Caco-2 (cell line): ENCODE measurements at regions not wholly inside any gene's neighbourhood (a gene's known extent, or its start where the extent isn't known, plus 50 kb on each side); places are given as distances from the start of the nearest gene placed in this dataset.

Experiments
- BruUV-seq: library from RNA; stranded (reverse); fragments of 400-500 nt; replicated peaks from 2 replicates; lab custom pipeline; 2021; lab: Mats Ljungman, UMichigan
- CTCF ChIA-PET: fragments of 300-600 bp; sonication (Branson Sonifier 250); formaldehyde crosslinking; loops from one replicate; lab custom pipeline; 2022; ENCODE audit warnings: antibody characterized with exemption; lab: Charles Lee
- POLR2A ChIA-PET: fragments of 300-600 bp; sonication (Branson Sonifier 250); formaldehyde crosslinking; loops from one replicate; lab custom pipeline; 2022; ENCODE audit warnings: antibody characterized with exemption; lab: Charles Lee
- DNase-seq, 2 experiments: peaks; one replicate each; pipeline versions ENCODE4 v3.0.0 to v3.0.0-alpha.2; 2020 to 2022
- H3K27me3 ChIP-seq: replicated peaks from 2 replicates; pipeline ENCODE4 v1.6.0; 2011; ENCODE audit warnings: low read length; ENCODE audit not compliant: control insufficient read depth, insufficient read depth
- H3K36me3 ChIP-seq: 2 replicates; pipeline ENCODE4 v1.5.1; 2011; ENCODE audit warnings: low read length; ENCODE audit not compliant: control insufficient read depth, insufficient read depth
- H3K4me1 ChIP-seq: fragments of 250-450 bp; sonication (Bioruptor Pico); 2 replicates; pipeline ENCODE4 v1.5.1; 2020; ENCODE audit warnings: mild to moderate bottlenecking
- H3K4me3 ChIP-seq: 2 replicates; pipeline ENCODE4 v1.5.1; 2011; ENCODE audit warnings: low read depth, mild to moderate bottlenecking, control low read depth, low read length
- H3K9me3 ChIP-seq: fragments of 250-450 bp; sonication (Bioruptor Pico); 2 replicates; pipeline ENCODE4 v1.5.1; 2020; ENCODE audit warnings: mild to moderate bottlenecking, moderate library complexity
- H3K27ac Mint-ChIP-seq: one replicate; pipeline ENCODE4 v1.8.0; 2022; ENCODE audit warnings: mixed read lengths; ENCODE audit not compliant: unreplicated experiment
- H3K27me3 Mint-ChIP-seq: one replicate; pipeline ENCODE4 v1.8.0; 2022; ENCODE audit warnings: mixed read lengths; ENCODE audit not compliant: insufficient read depth, unreplicated experiment
- H3K36me3 Mint-ChIP-seq: one replicate; pipeline ENCODE4 v1.8.0; 2022; ENCODE audit warnings: mild to moderate bottlenecking, mixed read lengths; ENCODE audit not compliant: insufficient read depth, unreplicated experiment
- H3K4me1 Mint-ChIP-seq: one replicate; pipeline ENCODE4 v1.8.0; 2022; ENCODE audit warnings: low read depth, mixed read lengths; ENCODE audit not compliant: unreplicated experiment
- H3K4me3 Mint-ChIP-seq: one replicate; pipeline ENCODE4 v1.8.0; 2022; ENCODE audit warnings: mild to moderate bottlenecking, moderate library complexity, mixed read lengths; ENCODE audit not compliant: unreplicated experiment
- H3K9me3 Mint-ChIP-seq: one replicate; pipeline ENCODE4 v1.8.0; 2022; ENCODE audit warnings: mixed read lengths; ENCODE audit not compliant: unreplicated experiment
- CTCF ChIP-seq, 2 experiments: fragments of 200-600 bp in 1 of 2; IDR thresholded peaks; 1 replicate in 1 of 2; 2 replicates in 1 of 2; pipeline versions ENCODE4 v1.5.1 to v1.8.0; 2011 to 2022; ENCODE audit warnings: antibody characterized with exemption in 1 of 2, control low read depth in 1 of 2, inconsistent platforms in 1 of 2, low read depth in 1 of 2, low read length in 1 of 2, mild to moderate bottlenecking in 1 of 2, moderate library complexity in 1 of 2; ENCODE audit not compliant: insufficient read depth in 1 of 2, severe bottlenecking in 1 of 2, unreplicated experiment in 1 of 2
- intact Hi-C: fragments of 100-400 bp; cut with micrococcal nuclease; formaldehyde crosslinking; loops from one replicate; pipeline ENCODE4 v1.10.0; 2022; ENCODE audit not compliant: unreplicated experiment

- no peak overlapping the region for H3K4me3 ChIP-seq
- Mint-ChIP-seq H3K4me3 (no peak overlapping the region), H3K36me3 (no peaks in the 10 kb centered on the region), H3K9me3 (no peaks in the 10 kb centered on the region), H3K27me3 (no peaks in the 10 kb centered on the region), H3K4me1 (peaks cover 34% of the 10 kb centered on the region), H3K27ac (peak overlapping the region; percentile 64)
- no TSS peak for BruUV-seq
- H3K27me3 ChIP-seq = no peaks in the 10 kb centered on the region
- H3K9me3 ChIP-seq = no peaks in the 10 kb centered on the region
- TF ChIP-seq CTCF (IDR thresholded peaks at IDR 0.05; ENCODE audit: insufficient read depth in 1 of 2, low read depth in 1 of 2, low read length in 1 of 2, severe bottlenecking in 1 of 2, unreplicated experiment in 1 of 2) = no peak
- intact Hi-C loops = loop anchor here (2.0 to 10.0 kb wide), 3 partner anchors 19 to 183 kb away; no protein-coding TSS in a partner anchor
- no peaks in the 10 kb centered on the region for H3K36me3 ChIP-seq
- peak in 1 of 2 experiments; percentile 24 for DNase-seq
- ChIA-PET CTCF (no interaction called here), POLR2A (interaction anchor here (0.7 kb wide), 1 partner anchor 382 kb away, joined by 4 read pairs; no protein-coding TSS in a partner anchor)
- peaks cover 43% of the 10 kb centered on the region for H3K4me1 ChIP-seq
Observed at GRCh38 chr2:39511605-39512433, 74.7 kb upstream of the MAP4K3 start.

- peak overlapping the region; percentile 64 for H3K27ac Mint-ChIP-seq
- intact Hi-C loops = loop anchor here (2.0 to 10.0 kb wide), 3 partner anchors 18 to 182 kb away; no protein-coding TSS in a partner anchor
- no peak overlapping the region for H3K4me3 ChIP-seq
- H3K4me3 Mint-ChIP-seq = no peak overlapping the region
- BruUV-seq = no TSS peak
- H3K4me1 ChIP-seq = peaks cover 43% of the 10 kb centered on the region
- H3K27me3 ChIP-seq = no peaks in the 10 kb centered on the region
- no peak for TF ChIP-seq CTCF (IDR thresholded peaks at IDR 0.05; ENCODE audit: insufficient read depth in 1 of 2, low read depth in 1 of 2, low read length in 1 of 2, severe bottlenecking in 1 of 2, unreplicated experiment in 1 of 2)
- H3K36me3 Mint-ChIP-seq = no peaks in the 10 kb centered on the region
- POLR2A ChIA-PET = interaction anchor here (0.7 kb wide), 1 partner anchor 382 kb away, joined by 4 read pairs; no protein-coding TSS in a partner anchor
- H3K4me1 Mint-ChIP-seq = peaks cover 34% of the 10 kb centered on the region
- no peaks in the 10 kb centered on the region for H3K36me3 ChIP-seq
- H3K9me3 ChIP-seq = no peaks in the 10 kb centered on the region
- no peak for DNase-seq
- H3K9me3 Mint-ChIP-seq = no peaks in the 10 kb centered on the region
- H3K27me3 Mint-ChIP-seq = no peaks in the 10 kb centered on the region
- CTCF ChIA-PET = no interaction called here
Observed at GRCh38 chr2:39512434-39512935, 75.4 kb upstream of the MAP4K3 start.

DNA sequence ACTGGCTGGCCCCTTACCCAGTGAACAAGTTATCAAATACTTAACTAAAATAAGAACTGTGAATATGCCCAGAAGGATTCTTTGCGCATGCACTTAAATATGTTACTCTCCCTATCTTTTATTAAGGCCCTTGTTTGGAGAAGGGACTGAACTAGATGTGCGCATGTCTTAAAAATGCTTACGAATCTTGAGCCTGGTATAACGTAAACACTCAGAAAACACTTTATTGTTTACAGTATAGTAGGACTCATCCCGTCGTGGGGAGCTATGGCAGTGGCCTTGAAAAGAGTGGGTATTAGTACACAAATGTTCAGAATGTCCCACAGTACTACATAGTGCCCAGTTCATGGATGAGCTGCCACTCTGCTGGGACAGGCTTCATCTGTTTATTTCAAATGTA lies 75.9 kb upstream of the MAP4K3 start:
- DNase-seq = no peak
- ChIA-PET CTCF (no interaction called here), POLR2A (no interaction called here)
- Histone ChIP-seq H3K4me3 (no peak overlapping the region), H3K4me1 (peaks cover 43% of the 10 kb centered on the region), H3K9me3 (no peaks in the 10 kb centered on the region), H3K27me3 (no peaks in the 10 kb centered on the region), H3K36me3 (no peaks in the 10 kb centered on the region)
- H3K4me3 Mint-ChIP-seq = no peak overlapping the region
- no peak for TF ChIP-seq CTCF (IDR thresholded peaks at IDR 0.05; ENCODE audit: insufficient read depth in 1 of 2, low read depth in 1 of 2, low read length in 1 of 2, severe bottlenecking in 1 of 2, unreplicated experiment in 1 of 2)
- peak overlapping the region; percentile 64 for H3K27ac Mint-ChIP-seq
- no TSS peak for BruUV-seq
- H3K9me3 Mint-ChIP-seq = no peaks in the 10 kb centered on the region
- H3K27me3 Mint-ChIP-seq = no peaks in the 10 kb centered on the region
- intact Hi-C loops = loop anchor here (1.0 to 10.0 kb wide), 4 partner anchors 18 to 217 kb away; no protein-coding TSS in a partner anchor
- peaks cover 34% of the 10 kb centered on the region for H3K4me1 Mint-ChIP-seq
- H3K36me3 Mint-ChIP-seq = no peaks in the 10 kb centered on the region
